ENCODE measurements at regions not wholly inside any gene's neighbourhood (a gene's known extent, or its start where the extent isn't known, plus 50 kb on each side); places are given as distances from the start of the nearest gene placed in this dataset.

GRCh38 chr4:100795581-100795980 lies 277.8 kb upstream of the EMCN start:
- TF ChIP-seq KLF16 (tag by site-specific recombination; IDR thresholded peaks at IDR 0.05) (no peak), KLF17 (tag by site-specific recombination; IDR thresholded peaks at IDR 0.05) (no peak), SCRT2 (tag by site-specific recombination; IDR thresholded peaks at IDR 0.05) (no peak), ZNF843 (tag by site-specific recombination; IDR thresholded peaks at IDR 0.05) (no peak), ZNF76 (tag by site-specific recombination; IDR thresholded peaks at IDR 0.05; ENCODE audit: borderline replicate concordance, low read depth) (no peak), BCL6B (tag by site-specific recombination; IDR thresholded peaks at IDR 0.05) (no peak)
- CTCF ChIA-PET: no interaction called here

GRCh38 chr4:100790836-100791615 lies 273.2 kb upstream of the EMCN start:
- TF ChIP-seq ZNF837 (tag by site-specific recombination; IDR thresholded peaks at IDR 0.05) (no peak), ZNF600 (tag by site-specific recombination; IDR thresholded peaks at IDR 0.05) (no peak), ZNF623 (tag by site-specific recombination; IDR thresholded peaks at IDR 0.05) (no peak), KLF10 (tag by site-specific recombination; IDR thresholded peaks at IDR 0.05) (no peak), ZEB2 (tag by site-specific recombination; IDR thresholded peaks at IDR 0.05) (no peak)

More at GRCh38 chr4:100795581-100795980, 277.8 kb upstream of the EMCN start:
- Histone ChIP-seq H3K36me3 (ENCODE audit: control insufficient read depth in 2 of 2, insufficient read depth in 1 of 2, low read length in 2 of 2) (no peaks in the 10 kb centered on the region), H3K9me3 (ENCODE audit: control insufficient read depth, insufficient read depth, low read depth, low read length) (no peaks in the 10 kb centered on the region), H3K27ac (ENCODE audit: extremely low read depth, low read depth, low read length) (no peak overlapping the region), H3K4me1 (ENCODE audit: control insufficient read depth, insufficient read depth, low read length) (no peaks in the 10 kb centered on the region), H3K4me3 (ENCODE audit: low read depth, low read length) (no peak overlapping the region)
- POLR2A ChIA-PET: no interaction called here

GRCh38 chr4:100789991-100790390 lies 272.2 kb upstream of the EMCN start:
- TF ChIP-seq ZNF501 (tag by site-specific recombination; IDR thresholded peaks at IDR 0.05) (no peak), ZNF155 (tag by site-specific recombination; IDR thresholded peaks at IDR 0.05) (no peak), ZBTB17 (tag by site-specific recombination; IDR thresholded peaks at IDR 0.05) (no peak), MYNN (tag by site-specific recombination; IDR thresholded peaks at IDR 0.05; ENCODE audit: borderline replicate concordance) (no peak), ZNF48 (tag by site-specific recombination; IDR thresholded peaks at IDR 0.05) (no peak), ZIC2 (tag by site-specific recombination; IDR thresholded peaks at IDR 0.05) (no peak), ZSCAN16 (tag by site-specific recombination; IDR thresholded peaks at IDR 0.05) (no peak), ZBTB20 (tag by site-specific recombination; IDR thresholded peaks at IDR 0.05) (no peak), ZNF362 (tag by site-specific recombination; IDR thresholded peaks at IDR 0.05) (no peak), ZNF473 (tag by site-specific recombination; IDR thresholded peaks at IDR 0.05) (no peak), PRDM1 (tag by site-specific recombination; IDR thresholded peaks at IDR 0.05) (no peak), SCRT1 (tag by site-specific recombination; IDR thresholded peaks at IDR 0.05; ENCODE audit: borderline replicate concordance) (no peak), KLF17 (tag by site-specific recombination; IDR thresholded peaks at IDR 0.05) (no peak), BCL11A (tag by site-specific recombination; IDR thresholded peaks at IDR 0.05; ENCODE audit: low read depth) (no peak), FEZF1 (tag by site-specific recombination; IDR thresholded peaks at IDR 0.05) (no peak)
- Histone ChIP-seq H3K4me1 (ENCODE audit: control insufficient read depth, insufficient read depth, low read length) (no peaks in the 10 kb centered on the region), H3K36me3 (ENCODE audit: control insufficient read depth in 2 of 2, insufficient read depth in 1 of 2, low read length in 2 of 2) (no peaks in the 10 kb centered on the region), H3K4me3 (ENCODE audit: low read depth, low read length) (no peak overlapping the region), H3K27ac (ENCODE audit: extremely low read depth, low read depth, low read length) (no peak overlapping the region), H3K9me3 (ENCODE audit: control insufficient read depth, insufficient read depth, low read depth, low read length) (no peaks in the 10 kb centered on the region)
- POLR2A ChIA-PET: no interaction called here
- CTCF ChIA-PET: no interaction called here

More at GRCh38 chr4:100790836-100791615, 273.2 kb upstream of the EMCN start:
- ChIA-PET CTCF (no interaction called here), POLR2A (no interaction called here)
- H3K27ac ChIP-seq (ENCODE audit: extremely low read depth, low read depth, low read length): no peak overlapping the region
- no peak overlapping the region for H3K4me3 ChIP-seq (ENCODE audit: low read depth, low read length)
- no peaks in the 10 kb centered on the region for H3K4me1 ChIP-seq (ENCODE audit: control insufficient read depth, insufficient read depth, low read length)
- H3K9me3 ChIP-seq (ENCODE audit: control insufficient read depth, insufficient read depth, low read depth, low read length): no peaks in the 10 kb centered on the region
- H3K36me3 ChIP-seq (ENCODE audit: control insufficient read depth in 2 of 2, insufficient read depth in 1 of 2, low read length in 2 of 2): no peaks in the 10 kb centered on the region

All from HEK293 (cell line).